ENCODE measurements at regions not wholly inside any gene's neighbourhood (a gene's known extent, or its start where the extent isn't known, plus 50 kb on each side); places are given as distances from the start of the nearest gene placed in this dataset.
"Not testable (repeated sequence)": the region's sequence is repeated elsewhere in the genome, so short reads cannot be mapped to it uniquely, and the experiment has no call there.

- FAIRE-seq = no peak
Observed at GRCh38 chr7:81526971-81527370, 242.9 kb downstream of the HGF start.

GRCh38 chr7:81525841-81526240 is 244.0 kb downstream of the HGF start:
- FAIRE-seq = no peak

GRCh38 chr7:81519886-81520285 is 250.0 kb downstream of the HGF start:
- no peak for FAIRE-seq

- no peak for FAIRE-seq
Observed at GRCh38 chr7:81516898-81517297, 252.9 kb downstream of the HGF start.

GRCh38 chr7:81515009-81515408 is 254.8 kb downstream of the HGF start:
- no peak for FAIRE-seq

- no peak for FAIRE-seq
Observed at GRCh38 chr7:81514546-81514945, 255.3 kb downstream of the HGF start.

GRCh38 chr7:81510122-81510521 is 259.7 kb downstream of the HGF start:
- FAIRE-seq = no peak

GRCh38 chr7:81507221-81507620 is 262.6 kb downstream of the HGF start:
- FAIRE-seq = no peak

GRCh38 chr7:81506609-81507008 is 263.2 kb downstream of the HGF start:
- no peak for FAIRE-seq

GRCh38 chr7:81503771-81504170 is 266.1 kb downstream of the HGF start:
- FAIRE-seq = peak; percentile 87

- FAIRE-seq = no peak
Observed at GRCh38 chr7:81503336-81503735, 266.5 kb downstream of the HGF start.

GRCh38 chr7:81501220-81501619 is 268.6 kb downstream of the HGF start:
- peak; percentile 66 for FAIRE-seq

GRCh38 chr7:81500631-81501030 is 269.2 kb downstream of the HGF start:
- no peak for FAIRE-seq

GRCh38 chr7:81499262-81500116 is 270.4 kb downstream of the HGF start:
- FAIRE-seq = peak; percentile 98

GRCh38 chr7:81498176-81498575 is 271.7 kb downstream of the HGF start:
- FAIRE-seq = no peak

GRCh38 chr7:81492910-81493309 is 276.9 kb downstream of the HGF start:
- no peak for FAIRE-seq

- no peak for FAIRE-seq
Observed at GRCh38 chr7:81492240-81492639, 277.6 kb downstream of the HGF start.

- FAIRE-seq = no peak
Observed at GRCh38 chr7:81491573-81491972, 278.3 kb downstream of the HGF start.

GRCh38 chr7:81488210-81488609 is 281.6 kb downstream of the HGF start:
- FAIRE-seq = no peak

- no peak for FAIRE-seq
Observed at GRCh38 chr7:81487516-81487915, 282.3 kb downstream of the HGF start.

GRCh38 chr7:81484261-81484660 is 285.6 kb downstream of the HGF start:
- FAIRE-seq = no peak

GRCh38 chr7:81482600-81483186 is 287.2 kb downstream of the HGF start:
- FAIRE-seq = peak; percentile 98

- no peak for FAIRE-seq
Observed at GRCh38 chr7:81478664-81479063, 291.2 kb downstream of the HGF start.

GRCh38 chr7:81478201-81478600 is 291.6 kb downstream of the HGF start:
- not testable (repeated sequence) for FAIRE-seq

GRCh38 chr7:81473236-81473635 is 296.6 kb downstream of the HGF start:
- FAIRE-seq = no peak

Data from G401.6 (cell line).